Adrenal gland (tissue), 9 donors: ENCODE measurements at regions not wholly inside any gene's neighbourhood (a gene's known extent, or its start where the extent isn't known, plus 50 kb on each side); places are given as distances from the start of the nearest gene placed in this dataset.
A peak's percentile ranks its signal among the peaks of the same experiment; 100 is the strongest.
"Not testable (repeated sequence)": the region's sequence is repeated elsewhere in the genome, so short reads cannot be mapped to it uniquely, and the experiment has no call there.

Experiments used
- DNase-seq, 7 donors: peaks; one replicate each; pipeline ENCODE4 v3.0.0-alpha.2; 2019 to 2020
- H3K27ac ChIP-seq, 5 donors: fragments of 200-600 bp; sonication (generic) in 4 of 5; 1 replicate in 3 of 5; 2 replicates in 2 of 5; pipeline versions ENCODE4 v1.5.1 to v1.8.0; 2016 to 2020; ENCODE audit warnings: mild to moderate bottlenecking in 1 of 5
- H3K27me3 ChIP-seq: fragments of 200-600 bp; 2 replicates; pipeline ENCODE4 v1.8.0; 2021
- H3K36me3 ChIP-seq, 2 donors: fragments of 200-600 bp; replicated peaks in 1 of 2; 1 replicate in 1 of 2; 2 replicates in 1 of 2; pipeline versions ENCODE4 v1.5.1 to v1.8.0; 2018 to 2022
- H3K4me1 ChIP-seq, 2 donors: fragments of 200-600 bp; replicated peaks in 1 of 2; 1 replicate in 1 of 2; 2 replicates in 1 of 2; pipeline versions ENCODE4 v1.5.1 to v1.8.0; 2018 to 2021
- H3K4me3 ChIP-seq, 4 donors: fragments of 200-600 bp; sonication (generic) in 3 of 4; one replicate each; pipeline ENCODE4 v1.5.1; 2016 to 2018
- H3K9me3 ChIP-seq, 3 donors: fragments of 200-600 bp; sonication (generic) in 1 of 3; replicated peaks in 1 of 3; 1 replicate in 2 of 3; 2 replicates in 1 of 3; pipeline versions ENCODE4 v1.5.1 to v1.8.0; 2016 to 2021
- CTCF ChIP-seq, 6 experiments: fragments of 450-650 bp in 4 of 6; fragments of 200-600 bp in 2 of 6; sonication (generic) in 1 of 6; IDR thresholded peaks; 1 replicate in 5 of 6; 2 replicates in 1 of 6; pipeline versions ENCODE4 v1.5.1 to v1.8.0; 2016 to 2021; ENCODE audit warnings: antibody characterized with exemption in 6 of 6, mild to moderate bottlenecking in 2 of 6, moderate library complexity in 1 of 6
- POLR2A ChIP-seq, 2 donors: fragments of 450-650 bp; IDR thresholded peaks; one replicate each; pipeline ENCODE4 v1.6.1; 2017; ENCODE audit warnings: antibody characterized with exemption in 2 of 2, mild to moderate bottlenecking in 2 of 2, moderate library complexity in 1 of 2
- WGBS, 4 donors: extraction: QIAGEN DNeasy Blood & Tissue Kit in 2 of 4; methylation state at CpG; one replicate each; pipeline versions ENCODE4 v1.1.5 to v1.1.7; 2013 to 2017; 5-methylcytosine and 5-hydroxymethylcytosine counted together
- intact Hi-C, 2 donors: fragments of 100-400 bp; cut with DNase I; formaldehyde crosslinking; loops; one replicate each; pipeline versions ENCODE4 v1.14.1 to v1.15.0; 2022 to 2023
- donor health status: healthy with polysubstance abuse.
- donor health status: Bipolar disorder and iron deficiency.
- donor health status: DM: yes; HTN: yes; CAD: no.
- donor health status: DM: no; HTN: no; CAD: no.
- donor health status: DM: no; HTN: no; CAD: no.

DNA sequence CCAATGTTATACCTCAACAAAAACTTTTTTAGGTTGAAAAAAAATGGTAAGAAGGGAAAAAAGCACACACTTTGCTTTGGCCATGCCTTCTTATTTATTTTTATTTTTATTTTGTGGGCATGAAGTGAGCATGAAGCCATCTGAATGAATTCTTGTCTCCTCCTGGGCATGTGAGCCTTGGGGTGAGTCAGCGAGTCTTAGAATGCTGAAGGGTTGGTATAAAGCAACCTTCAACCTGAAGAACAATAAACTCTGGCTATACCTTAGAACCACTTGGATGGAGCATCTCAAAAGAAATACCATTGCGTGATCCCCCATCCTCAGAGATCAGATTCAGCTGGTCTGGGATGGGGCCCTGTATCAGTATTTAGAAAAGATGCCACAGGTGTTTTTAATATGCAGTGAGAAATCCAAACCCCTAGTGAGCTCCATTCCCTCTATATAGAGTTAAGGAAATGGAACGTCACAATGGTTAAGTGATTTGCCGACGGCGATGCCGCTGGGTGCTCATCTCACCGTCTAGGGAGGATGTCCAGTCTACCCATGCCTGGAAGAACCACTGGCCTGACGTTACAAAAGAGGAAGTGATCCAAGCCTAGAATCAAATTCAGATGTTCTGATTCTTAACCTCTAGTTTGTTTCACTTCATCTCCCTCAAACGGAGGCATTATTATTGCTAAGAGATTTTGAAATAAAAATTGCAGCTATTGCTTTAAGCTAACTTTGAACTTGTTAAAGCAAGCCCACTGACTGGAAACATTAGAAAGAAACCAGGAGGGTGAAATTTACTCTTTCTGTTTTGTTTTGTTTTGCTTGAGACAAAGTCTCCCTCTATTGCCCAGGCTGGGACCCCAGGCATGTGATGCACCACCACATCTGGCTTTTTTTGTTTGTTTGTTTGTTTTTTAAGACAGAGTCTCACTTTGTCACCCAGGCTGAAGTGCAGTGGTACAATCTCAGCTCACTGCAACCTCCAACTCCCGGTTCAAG, 67.1 kb downstream of the EDN1 start:
- no peak for TF ChIP-seq POLR2A (IDR thresholded peaks at IDR 0.05)
- no peak for TF ChIP-seq CTCF (IDR thresholded peaks at IDR 0.05)
- no peaks in the 10 kb centered on the region for H3K27me3 ChIP-seq
- no peak overlapping the region for H3K27ac ChIP-seq
- peak in 1 of 7 donors; percentile 16 for DNase-seq
- intact Hi-C loops: no loop called here
- no peaks in the 10 kb centered on the region for H3K9me3 ChIP-seq
- H3K4me3 ChIP-seq: no peak overlapping the region
- H3K36me3 ChIP-seq: no peaks in the 10 kb centered on the region
- no peaks in the 10 kb centered on the region for H3K4me1 ChIP-seq
- WGBS, 4 donors: 77 to 84% (median 82%) methylated on average over 11 of the region's 11 CpGs

- WGBS, 4 donors: 43 to 69% (median 65%) methylated on average over 3 of the region's 3 CpGs
- TF ChIP-seq POLR2A (IDR thresholded peaks at IDR 0.05): no peak
- no peak for TF ChIP-seq CTCF (IDR thresholded peaks at IDR 0.05)
- no peaks in the 10 kb centered on the region for H3K9me3 ChIP-seq
- H3K36me3 ChIP-seq: no peaks in the 10 kb centered on the region
- H3K4me3 ChIP-seq: no peak overlapping the region
- DNase-seq: no peak
- no peak overlapping the region for H3K27ac ChIP-seq
- H3K4me1 ChIP-seq: no peaks in the 10 kb centered on the region
- H3K27me3 ChIP-seq: no peaks in the 10 kb centered on the region
- intact Hi-C loops: no loop called here
These were observed 68.9 kb downstream of the EDN1 start for GRCh38 chr6:12359036-12359435.

DNA sequence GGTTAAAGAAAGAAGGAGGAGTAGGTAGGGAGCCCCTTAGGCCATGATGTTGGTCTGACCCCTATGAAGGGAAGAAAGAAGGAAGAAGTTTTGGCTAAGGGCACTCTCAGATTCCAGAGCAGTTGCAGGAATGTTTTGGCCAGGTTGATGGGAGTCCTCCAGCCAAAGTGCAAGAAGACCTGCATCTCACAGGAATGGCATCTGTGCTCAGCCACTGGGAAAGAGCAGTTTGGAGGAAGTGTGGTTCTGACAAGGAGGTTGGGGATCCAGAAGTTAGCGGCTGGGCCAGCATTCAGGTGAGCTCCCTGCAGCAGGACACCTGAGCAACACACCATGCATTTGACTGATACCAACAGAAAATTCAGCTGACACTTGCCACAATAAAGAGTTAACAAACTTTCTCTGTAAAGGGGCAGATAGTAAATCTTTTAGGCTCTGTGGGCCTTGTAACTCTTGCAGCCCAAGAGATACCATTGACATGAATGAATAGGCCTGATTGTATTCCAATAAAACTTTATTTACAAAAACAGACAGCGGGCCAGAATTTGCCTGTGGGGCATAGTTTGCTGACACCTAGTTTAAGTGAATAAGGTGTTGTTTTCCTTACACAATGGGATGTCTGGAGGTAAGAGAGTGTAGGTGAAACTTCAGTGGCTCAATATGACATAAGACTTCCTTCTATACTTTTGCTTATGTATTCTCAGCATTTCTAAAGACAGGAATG, 71.0 kb downstream of the EDN1 start:
- H3K27me3 ChIP-seq: no peaks in the 10 kb centered on the region
- DNase-seq: no peak
- no peak overlapping the region for H3K27ac ChIP-seq
- no peaks in the 10 kb centered on the region for H3K36me3 ChIP-seq
- TF ChIP-seq POLR2A (IDR thresholded peaks at IDR 0.05): no peak
- TF ChIP-seq CTCF (IDR thresholded peaks at IDR 0.05): no peak
- H3K4me3 ChIP-seq: no peak overlapping the region
- WGBS, 4 donors: 85 to 97% (median 95%) methylated on average over 2 of the region's 2 CpGs
- intact Hi-C loops: no loop called here
- H3K4me1 ChIP-seq: no peaks in the 10 kb centered on the region
- no peaks in the 10 kb centered on the region for H3K9me3 ChIP-seq

DNA sequence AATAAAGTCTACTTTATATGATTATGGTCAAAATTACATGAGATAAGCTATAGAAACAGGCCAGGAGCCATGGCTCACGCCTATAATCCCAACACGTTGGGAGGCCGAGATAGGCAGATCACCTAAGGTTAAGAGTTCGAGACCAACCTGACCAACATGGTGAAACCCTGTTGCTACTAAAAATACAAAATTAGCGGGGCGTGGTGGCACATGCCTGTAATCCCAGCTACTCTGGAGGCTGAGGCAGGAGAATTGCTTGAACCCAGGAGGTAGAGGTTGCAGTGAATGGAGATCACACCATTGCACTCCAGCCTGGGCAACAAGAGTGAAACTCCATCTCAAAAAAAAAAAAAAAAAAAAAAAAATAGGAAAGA, 73.1 kb downstream of the EDN1 start:
- DNase-seq, H3K27ac ChIP-seq, H3K36me3 ChIP-seq, H3K4me3 ChIP-seq, H3K4me1 ChIP-seq, H3K9me3 ChIP-seq, intact Hi-C loops, H3K27me3 ChIP-seq: not testable (repeated sequence)
- WGBS, 4 donors: 85 to 89% (median 88%) methylated on average over 6 of the region's 6 CpGs
